ENCODE measurements at regions not wholly inside any gene's neighbourhood (a gene's known extent, or its start where the extent isn't known, plus 50 kb on each side); places are given as distances from the start of the nearest gene placed in this dataset.
"Not testable (repeated sequence)": the region's sequence is repeated elsewhere in the genome, so short reads cannot be mapped to it uniquely, and the experiment has no call there.

GRCh38 chr14:65846196-65846868 lies 433.8 kb downstream of the FUT8 start:
- 100% methylated on average over 1 of the region's 2 CpGs for WGBS (ENCODE audit: insufficient coverage)
- CTCF ChIA-PET = interaction anchor here (2.5 kb wide), 1 partner anchor 94 kb away, joined by 5 read pairs; no protein-coding TSS in a partner anchor
- Histone ChIP-seq H3K9me3 (ENCODE audit: control extremely low read depth in 1 of 5, control insufficient read depth in 4 of 5, insufficient read depth in 2 of 5, low read depth in 1 of 5, low read length in 4 of 5) (no peaks in the 10 kb centered on the region), H3K36me3 (ENCODE audit: control insufficient read depth in 4 of 4, insufficient read depth in 4 of 4, low read length in 3 of 4) (no peaks in the 10 kb centered on the region), H3K4me3 (ENCODE audit: control insufficient read depth in 1 of 7, extremely low read depth in 1 of 7, insufficient read depth in 4 of 7, low read depth in 2 of 7, low read length in 6 of 7) (no peak overlapping the region), H3K27ac (ENCODE audit: insufficient read depth in 1 of 2, low read depth in 1 of 2, low read length in 2 of 2, poor library complexity in 1 of 2, severe bottlenecking in 2 of 2) (peak overlapping the region; percentile 6 to 56), H3K27me3 (replicated peaks in 2 of 5; ENCODE audit: control insufficient read depth in 4 of 5, insufficient read depth in 5 of 5, low read length in 4 of 5) (no peaks in the 10 kb centered on the region), H3K4me1 (ENCODE audit: control extremely low read depth in 1 of 4, control insufficient read depth in 4 of 4, insufficient read depth in 4 of 4, low read length in 3 of 4) (peaks cover 11 to 30% (median 25%) of the 10 kb centered on the region in 4 experiments)
- DNase-seq = peak; percentile 40 to 90 (median 86)
- POLR2A ChIA-PET = interaction anchor here (0.7 kb wide), 1 partner anchor 726 kb away, joined by 4 read pairs; no protein-coding TSS in a partner anchor

DNA sequence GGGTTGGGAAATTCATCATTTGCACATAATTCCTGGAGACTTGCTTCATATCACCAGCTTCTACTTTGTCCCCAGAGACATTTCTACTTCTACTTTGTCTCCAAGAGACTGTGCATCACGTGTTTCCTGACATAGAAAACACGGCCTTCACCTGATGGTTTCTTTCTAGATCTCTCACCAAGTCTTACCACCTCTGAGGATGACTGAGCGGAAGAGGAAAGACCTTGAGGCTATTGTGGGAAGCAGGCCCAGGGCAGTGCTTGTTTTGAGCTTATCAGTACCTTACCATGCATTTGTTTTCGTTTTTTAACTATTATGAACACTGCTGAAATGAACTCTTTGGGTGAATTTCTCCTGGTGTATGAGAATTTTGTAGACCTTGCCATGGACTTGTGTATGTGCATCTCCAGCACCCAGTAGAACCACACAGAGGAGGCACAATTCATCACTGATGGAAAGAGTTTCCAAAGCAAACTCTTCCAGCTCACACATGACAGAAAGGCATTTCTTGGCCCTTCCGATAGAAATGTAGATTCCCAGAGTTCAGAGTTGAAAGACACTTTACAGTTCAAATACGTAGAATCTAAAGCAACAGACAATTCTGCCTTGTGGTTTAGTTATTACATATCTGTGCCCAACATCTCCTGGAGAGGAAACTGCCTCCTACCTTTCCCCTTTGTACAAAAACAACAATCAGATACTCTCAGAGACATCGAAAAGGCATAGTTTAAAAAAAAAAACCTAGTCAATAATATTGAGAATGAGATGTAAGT lies 434.7 kb downstream of the FUT8 start:
- H3K9me3 ChIP-seq (ENCODE audit: control extremely low read depth in 1 of 5, control insufficient read depth in 4 of 5, insufficient read depth in 2 of 5, low read depth in 1 of 5, low read length in 4 of 5) = no peaks in the 10 kb centered on the region
- peak overlapping the region in 1 of 2 experiments; percentile 56 for H3K27ac ChIP-seq (ENCODE audit: insufficient read depth in 1 of 2, low read depth in 1 of 2, low read length in 2 of 2, poor library complexity in 1 of 2, severe bottlenecking in 2 of 2)
- CTCF ChIA-PET = no interaction called here
- H3K27me3 ChIP-seq (replicated peaks in 2 of 5; ENCODE audit: control insufficient read depth in 4 of 5, insufficient read depth in 5 of 5, low read length in 4 of 5) = no peaks in the 10 kb centered on the region
- peak overlapping the region in 3 of 7 experiments; percentile 8 to 30 (median 24) for H3K4me3 ChIP-seq (ENCODE audit: control insufficient read depth in 1 of 7, extremely low read depth in 1 of 7, insufficient read depth in 4 of 7, low read depth in 2 of 7, low read length in 6 of 7)
- DNase-seq = peak; percentile 46 to 90 (median 82)
- H3K4me1 ChIP-seq (ENCODE audit: control extremely low read depth in 1 of 4, control insufficient read depth in 4 of 4, insufficient read depth in 4 of 4, low read length in 3 of 4) = peaks cover 11 to 30% (median 25%) of the 10 kb centered on the region in 4 experiments
- POLR2A ChIA-PET = interaction anchor here (0.6 kb wide), 1 partner anchor 52 kb away, joined by 3 read pairs; no protein-coding TSS in a partner anchor
- H3K36me3 ChIP-seq (ENCODE audit: control insufficient read depth in 4 of 4, insufficient read depth in 4 of 4, low read length in 3 of 4) = no peaks in the 10 kb centered on the region
- WGBS (ENCODE audit: insufficient coverage) = 17% methylated on average over 1 of the region's 7 CpGs

- H3K36me3 ChIP-seq (ENCODE audit: control insufficient read depth in 4 of 4, insufficient read depth in 4 of 4, low read length in 3 of 4); CTCF ChIA-PET; H3K9me3 ChIP-seq (ENCODE audit: control extremely low read depth in 1 of 5, control insufficient read depth in 4 of 5, insufficient read depth in 2 of 5, low read depth in 1 of 5, low read length in 4 of 5); H3K27me3 ChIP-seq (replicated peaks in 2 of 5; ENCODE audit: control insufficient read depth in 4 of 5, insufficient read depth in 5 of 5, low read length in 4 of 5); H3K27ac ChIP-seq (ENCODE audit: insufficient read depth in 1 of 2, low read depth in 1 of 2, low read length in 2 of 2, poor library complexity in 1 of 2, severe bottlenecking in 2 of 2); DNase-seq; H3K4me3 ChIP-seq (ENCODE audit: control insufficient read depth in 1 of 7, extremely low read depth in 1 of 7, insufficient read depth in 4 of 7, low read depth in 2 of 7, low read length in 6 of 7): not testable (repeated sequence)
- POLR2A ChIA-PET = interaction anchor here (0.6 kb wide), 1 partner anchor 52 kb away, joined by 3 read pairs; no protein-coding TSS in a partner anchor
- 100% methylated on average over 1 of the region's 3 CpGs for WGBS (ENCODE audit: insufficient coverage)
- H3K4me1 ChIP-seq (ENCODE audit: control extremely low read depth in 1 of 4, control insufficient read depth in 4 of 4, insufficient read depth in 4 of 4, low read length in 3 of 4) = peaks cover 11 to 30% (median 25%) of the 10 kb centered on the region in 4 experiments
Observed at GRCh38 chr14:65847931-65848330, 435.4 kb downstream of the FUT8 start.

DNA sequence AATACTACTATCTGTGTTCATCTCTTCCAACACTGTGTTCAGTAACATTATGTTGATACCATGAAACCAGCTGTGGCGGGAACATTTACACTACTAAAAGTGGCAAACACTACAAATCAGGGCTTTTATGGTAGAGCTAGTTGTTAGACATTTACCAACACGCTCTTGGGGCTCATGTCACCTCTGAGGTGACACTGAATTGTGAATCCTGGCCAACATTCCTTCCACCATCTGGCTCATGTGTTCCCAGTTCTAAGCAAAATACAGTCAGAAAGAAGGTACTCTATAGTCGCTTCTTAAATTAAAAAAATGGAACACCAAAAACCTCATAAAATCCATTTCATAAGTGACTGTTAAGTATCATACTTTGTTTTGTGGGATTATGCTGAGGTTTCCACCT lies 436.6 kb downstream of the FUT8 start:
- no peak overlapping the region for H3K4me3 ChIP-seq (ENCODE audit: control insufficient read depth in 1 of 7, extremely low read depth in 1 of 7, insufficient read depth in 4 of 7, low read depth in 2 of 7, low read length in 6 of 7)
- no peak overlapping the region for H3K27ac ChIP-seq (ENCODE audit: insufficient read depth in 1 of 2, low read depth in 1 of 2, low read length in 2 of 2, poor library complexity in 1 of 2, severe bottlenecking in 2 of 2)
- POLR2A ChIA-PET = no interaction called here
- CTCF ChIA-PET = no interaction called here
- H3K36me3 ChIP-seq (ENCODE audit: control insufficient read depth in 4 of 4, insufficient read depth in 4 of 4, low read length in 3 of 4) = no peaks in the 10 kb centered on the region
- H3K9me3 ChIP-seq (ENCODE audit: control extremely low read depth in 1 of 5, control insufficient read depth in 4 of 5, insufficient read depth in 2 of 5, low read depth in 1 of 5, low read length in 4 of 5) = peaks cover 0 to 2% (median 0%) of the 10 kb centered on the region in 5 experiments
- no peak for DNase-seq
- WGBS (ENCODE audit: insufficient coverage) = 100% methylated on average over 2 of the region's 3 CpGs
- H3K4me1 ChIP-seq (ENCODE audit: control extremely low read depth in 1 of 4, control insufficient read depth in 4 of 4, insufficient read depth in 4 of 4, low read length in 3 of 4) = peaks cover 11 to 30% (median 25%) of the 10 kb centered on the region in 4 experiments
- H3K27me3 ChIP-seq (replicated peaks in 2 of 5; ENCODE audit: control insufficient read depth in 4 of 5, insufficient read depth in 5 of 5, low read length in 4 of 5) = no peaks in the 10 kb centered on the region

DNA sequence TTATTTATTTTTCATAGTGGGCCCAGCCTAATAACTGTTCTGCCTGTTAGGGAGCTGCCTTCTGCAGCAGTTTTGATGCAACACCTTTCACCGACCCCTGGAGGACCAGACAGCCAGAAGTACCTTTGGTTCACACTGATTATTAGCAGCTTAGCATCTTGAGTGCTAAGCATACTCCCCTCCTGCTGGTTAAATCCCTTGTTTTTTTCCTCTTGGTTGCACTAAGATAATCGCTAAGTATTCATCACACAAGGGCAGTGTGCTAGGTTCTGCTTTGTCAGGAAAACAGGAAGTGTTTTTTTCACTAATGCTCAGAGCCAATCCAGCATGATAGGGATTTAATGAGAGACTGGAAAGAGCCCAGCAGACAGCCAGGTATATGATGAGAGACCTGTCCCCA lies 437.0 kb downstream of the FUT8 start:
- H3K4me1 ChIP-seq (ENCODE audit: control extremely low read depth in 1 of 4, control insufficient read depth in 4 of 4, insufficient read depth in 4 of 4, low read length in 3 of 4) = peaks cover 11 to 30% (median 25%) of the 10 kb centered on the region in 4 experiments
- CTCF ChIA-PET = no interaction called here
- no peak overlapping the region for H3K27ac ChIP-seq (ENCODE audit: insufficient read depth in 1 of 2, low read depth in 1 of 2, low read length in 2 of 2, poor library complexity in 1 of 2, severe bottlenecking in 2 of 2)

DNA sequence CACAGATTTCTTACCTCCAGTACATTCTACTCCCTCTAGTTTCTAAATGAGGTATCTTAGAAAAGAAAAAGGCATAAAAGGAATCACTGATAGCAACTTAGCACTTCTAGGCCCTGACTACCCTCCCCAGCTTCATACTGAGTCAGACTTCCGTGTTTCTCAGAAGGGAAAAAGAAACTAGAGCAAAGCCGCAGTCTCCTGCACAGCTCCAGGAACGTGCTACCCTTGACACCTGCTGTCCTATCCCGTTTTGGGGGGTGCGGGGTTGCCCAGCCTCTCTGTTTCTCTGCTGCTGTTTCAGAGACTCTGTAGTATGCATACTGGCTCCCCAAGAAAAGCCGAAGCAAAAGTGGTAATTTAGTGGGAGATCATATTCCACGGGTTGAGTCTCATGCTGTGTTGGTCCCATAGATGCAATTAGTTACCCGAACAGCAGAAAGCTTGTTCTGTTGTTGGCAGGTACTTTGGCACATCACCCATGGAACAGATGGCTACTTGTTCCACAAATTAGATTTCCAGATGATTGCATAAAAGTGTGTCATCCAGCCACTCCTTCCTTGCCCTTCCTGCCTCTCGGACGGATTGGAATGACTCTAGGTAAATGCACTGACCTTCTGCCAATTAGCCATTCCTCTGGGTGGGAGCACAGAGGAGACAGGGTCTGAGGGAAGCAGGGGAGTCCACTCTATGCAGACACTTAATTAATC lies 438.1 kb downstream of the FUT8 start:
- H3K36me3 ChIP-seq (ENCODE audit: control insufficient read depth in 4 of 4, insufficient read depth in 4 of 4, low read length in 3 of 4) = no peaks in the 10 kb centered on the region
- H3K9me3 ChIP-seq (ENCODE audit: control extremely low read depth in 1 of 5, control insufficient read depth in 4 of 5, insufficient read depth in 2 of 5, low read depth in 1 of 5, low read length in 4 of 5) = peaks cover 0 to 4% (median 0%) of the 10 kb centered on the region in 5 experiments
- H3K4me1 ChIP-seq (ENCODE audit: control extremely low read depth in 1 of 4, control insufficient read depth in 4 of 4, insufficient read depth in 4 of 4, low read length in 3 of 4) = peaks cover 11 to 30% (median 25%) of the 10 kb centered on the region in 4 experiments
- no peak overlapping the region for H3K27ac ChIP-seq (ENCODE audit: insufficient read depth in 1 of 2, low read depth in 1 of 2, low read length in 2 of 2, poor library complexity in 1 of 2, severe bottlenecking in 2 of 2)
- H3K27me3 ChIP-seq (replicated peaks in 2 of 5; ENCODE audit: control insufficient read depth in 4 of 5, insufficient read depth in 5 of 5, low read length in 4 of 5) = no peaks in the 10 kb centered on the region
- POLR2A ChIA-PET = no interaction called here
- DNase-seq = peak in 1 of 3 donors; percentile 29
- CTCF ChIA-PET = no interaction called here
- 80% methylated on average over 8 of the region's 10 CpGs for WGBS (ENCODE audit: insufficient coverage)
- H3K4me3 ChIP-seq (ENCODE audit: control insufficient read depth in 1 of 7, extremely low read depth in 1 of 7, insufficient read depth in 4 of 7, low read depth in 2 of 7, low read length in 6 of 7) = no peak overlapping the region

More for the DNA sequence above, 437.0 kb downstream of the FUT8 start:
- POLR2A ChIA-PET = interaction anchor here (0.7 kb wide), 1 partner anchor 45 kb away, joined by 4 read pairs; no protein-coding TSS in a partner anchor
- no peaks in the 10 kb centered on the region for H3K36me3 ChIP-seq (ENCODE audit: control insufficient read depth in 4 of 4, insufficient read depth in 4 of 4, low read length in 3 of 4)
- WGBS (ENCODE audit: insufficient coverage) = 58% methylated on average over 1 of the region's 2 CpGs
- no peaks in the 10 kb centered on the region for H3K27me3 ChIP-seq (replicated peaks in 2 of 5; ENCODE audit: control insufficient read depth in 4 of 5, insufficient read depth in 5 of 5, low read length in 4 of 5)
- H3K9me3 ChIP-seq (ENCODE audit: control extremely low read depth in 1 of 5, control insufficient read depth in 4 of 5, insufficient read depth in 2 of 5, low read depth in 1 of 5, low read length in 4 of 5) = peaks cover 0 to 4% (median 0%) of the 10 kb centered on the region in 5 experiments
- DNase-seq = peak in 2 of 3 donors; percentile 30 to 42
- no peak overlapping the region for H3K4me3 ChIP-seq (ENCODE audit: control insufficient read depth in 1 of 7, extremely low read depth in 1 of 7, insufficient read depth in 4 of 7, low read depth in 2 of 7, low read length in 6 of 7)

All from common myeloid progenitor, CD34-positive (primary cell).